Stimulated activated CD4-positive, alpha-beta T cell treated with anti-CD3 and anti-CD28 coated beads, Interleukin-15, amount 100 ng/mL, for 24 hours (primary cell): ENCODE measurements at regions not wholly inside any gene's neighbourhood (a gene's known extent, or its start where the extent isn't known, plus 50 kb on each side); places are given as distances from the start of the nearest gene placed in this dataset.
A peak's percentile ranks its signal among the peaks of the same experiment; 100 is the strongest.

Experiments
- DNase-seq: peaks from one replicate; pipeline ENCODE4 v3.0.0-alpha.2; 2020

DNA sequence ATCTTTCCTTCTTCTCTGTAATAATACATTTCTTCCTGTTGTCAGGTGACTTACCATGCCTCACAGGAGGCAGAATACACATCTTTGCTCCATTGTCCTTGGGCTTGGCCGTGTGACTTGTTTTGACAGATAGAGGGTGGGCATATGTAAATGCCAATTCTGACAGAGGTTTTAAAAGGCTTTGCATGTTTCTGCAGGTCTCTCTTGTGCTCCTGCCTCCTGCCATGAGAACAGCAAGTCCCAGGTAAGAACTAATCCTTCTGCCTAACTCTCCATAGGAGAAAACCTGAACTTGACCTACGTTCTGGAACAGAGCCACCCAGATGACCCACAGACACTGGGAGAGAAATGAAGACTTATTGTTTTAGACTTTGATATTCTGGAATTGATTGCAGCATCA, 88.7 kb upstream of the TNFSF11 start:
- no peak for DNase-seq

DNA sequence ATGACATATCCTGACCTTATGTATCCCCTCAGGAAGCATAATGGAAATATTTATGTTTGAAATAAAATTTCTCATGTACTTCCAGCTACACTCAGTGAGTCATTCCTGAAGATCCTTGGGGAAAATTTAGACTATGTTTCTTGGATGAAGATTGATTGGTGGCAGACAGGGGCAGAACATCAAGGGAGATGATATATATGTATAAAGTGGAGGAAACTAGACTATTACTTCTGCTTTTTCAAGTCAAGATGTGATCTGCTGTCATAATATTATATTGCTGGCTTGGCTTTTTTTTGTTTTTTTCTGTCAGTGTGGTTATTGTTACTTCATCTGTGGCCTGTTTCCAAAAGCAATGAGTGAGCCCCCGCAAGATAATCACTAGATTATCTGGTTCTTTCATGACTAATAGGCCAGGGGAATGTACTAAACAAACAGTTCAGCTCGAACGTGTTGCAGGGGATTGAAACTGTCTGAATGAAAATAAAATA, 87.2 kb upstream of the TNFSF11 start:
- no peak for DNase-seq

GRCh38 chr13:42487221-42487620, 86.7 kb upstream of the TNFSF11 start:
- DNase-seq, result no peak

GRCh38 chr13:42490676-42491075, 83.3 kb upstream of the TNFSF11 start:
- no peak for DNase-seq

DNA sequence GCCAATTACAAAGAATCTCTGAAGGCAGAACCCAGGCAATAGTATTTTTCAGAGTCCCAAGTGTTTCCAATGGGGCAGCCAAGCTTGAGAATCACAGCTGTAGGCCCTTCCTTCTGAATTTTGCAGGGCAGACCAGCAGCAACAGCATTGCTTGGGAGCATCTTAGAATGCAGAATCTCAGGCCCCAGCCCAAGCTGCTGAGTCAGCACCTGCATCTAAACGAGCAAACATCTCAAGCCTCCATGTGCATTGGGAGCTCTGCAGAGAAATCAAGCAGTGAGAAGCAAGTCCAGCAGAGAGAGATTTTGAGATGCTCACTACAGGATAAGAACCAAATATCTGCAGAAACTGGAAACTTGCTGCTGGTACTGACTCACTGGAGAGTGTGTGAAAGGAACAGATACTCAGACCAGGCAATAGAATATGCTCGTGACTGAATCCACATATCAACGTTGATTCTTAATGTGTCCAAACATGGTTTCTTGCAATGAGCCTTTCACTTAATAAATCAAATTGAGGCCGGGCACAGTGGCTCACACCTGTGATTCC, 81.5 kb upstream of the TNFSF11 start:
- no peak for DNase-seq

DNA sequence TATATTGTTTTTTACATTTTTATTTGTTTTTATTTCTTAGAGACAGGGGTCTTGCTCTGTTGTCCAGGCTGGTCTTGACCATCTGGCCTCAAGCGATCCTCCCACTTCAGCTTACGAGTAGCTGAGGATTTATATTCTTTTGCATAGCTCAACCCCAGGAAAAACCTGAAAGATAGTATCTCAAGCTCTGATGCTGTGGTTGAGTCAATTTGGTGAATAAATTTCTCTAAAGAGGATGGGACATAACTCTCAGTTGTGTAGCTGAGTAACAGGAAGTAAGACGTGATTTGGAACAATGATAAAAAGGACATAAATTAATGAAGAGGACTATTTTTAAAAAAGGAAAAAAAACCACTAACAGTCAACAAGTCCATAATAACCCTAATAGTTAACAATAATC, 79.8 kb upstream of the TNFSF11 start:
- DNase-seq, result no peak

GRCh38 chr13:42495255-42495654, 78.7 kb upstream of the TNFSF11 start:
- DNase-seq, result peak; percentile 26

GRCh38 chr13:42495751-42496150, 78.2 kb upstream of the TNFSF11 start:
- DNase-seq, result no peak

DNA sequence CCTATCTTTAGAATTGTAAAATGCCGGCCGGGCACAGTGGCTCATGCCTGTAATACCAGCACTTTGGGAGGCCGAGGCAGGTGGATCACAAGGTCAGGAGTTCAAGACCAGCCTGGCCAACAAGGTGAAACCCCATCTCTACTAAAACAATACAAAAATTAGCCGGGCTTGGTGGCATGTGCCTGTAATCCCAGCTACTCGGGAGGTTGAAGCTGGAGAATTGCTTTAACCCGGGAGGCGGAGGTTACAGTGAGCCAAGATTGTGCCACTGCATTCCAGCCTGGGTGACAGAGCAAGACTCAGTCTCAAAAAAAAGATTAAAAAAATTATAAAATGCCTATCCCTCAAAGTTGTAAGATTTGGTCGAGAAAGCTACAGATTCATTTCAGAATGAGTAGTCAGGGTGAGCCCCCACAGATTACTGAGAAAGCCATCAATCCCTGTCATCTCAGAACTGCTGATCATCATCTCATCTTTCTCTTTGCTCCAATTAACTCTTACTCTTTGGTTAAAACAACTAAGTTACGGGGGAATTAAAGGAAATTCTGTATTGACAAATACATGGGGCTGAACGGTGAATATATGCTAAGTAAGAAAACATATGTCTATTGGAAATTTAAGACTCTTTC, 76.9 kb upstream of the TNFSF11 start:
- peak; percentile 26 for DNase-seq

- DNase-seq, result peak; percentile 41
Observed at GRCh38 chr13:42497798-42498197, 76.2 kb upstream of the TNFSF11 start.

GRCh38 chr13:42498521-42498920, 75.4 kb upstream of the TNFSF11 start:
- no peak for DNase-seq
